Fibroblast of mammary gland (primary cell): ENCODE measurements at regions not wholly inside any gene's neighbourhood (a gene's known extent, or its start where the extent isn't known, plus 50 kb on each side); places are given as distances from the start of the nearest gene placed in this dataset.

ENCODE experiments used
- DNase-seq: peaks from one replicate; pipeline ENCODE4 v3.0.0-alpha.2; 2010; ENCODE audit warnings: low read depth
- H3K4me3 ChIP-seq: 2 replicates; pipeline ENCODE4 v1.5.1; 2011; ENCODE audit warnings: low read depth, mild to moderate bottlenecking, low read length, moderate library complexity; ENCODE audit not compliant: control insufficient read depth
- TF ChIP-seq, protein P1 (sequence below): conservative IDR thresholded peaks from 2 replicates; pipeline ENCODE4 v1.5.1; 2011; ENCODE audit warnings: low read depth, low read length, inconsistent platforms; ENCODE audit not compliant: control insufficient read depth, insufficient read depth

DNA sequence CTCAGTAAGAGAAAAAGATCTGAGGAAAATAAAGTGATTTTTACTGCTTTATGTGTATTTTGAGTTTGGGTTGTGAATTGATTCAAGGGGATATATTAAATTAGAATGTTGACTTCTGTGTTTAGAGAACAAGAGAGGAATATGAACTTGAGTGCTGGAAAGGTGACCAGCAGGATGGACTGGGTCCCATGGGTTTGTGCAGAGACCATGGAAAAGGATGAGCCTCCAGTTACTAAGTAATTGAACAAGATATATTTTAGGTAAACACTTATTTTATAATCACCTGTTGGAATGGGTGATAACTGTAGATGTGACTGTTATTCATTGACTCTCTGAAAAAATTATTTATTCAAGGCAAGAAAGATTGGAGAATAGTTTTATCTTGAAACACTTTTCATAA is 82.0 kb upstream of the TOP3B start:
- no peak overlapping the region for H3K4me3 ChIP-seq
- no peak for DNase-seq
- TF ChIP-seq, protein P1, sequence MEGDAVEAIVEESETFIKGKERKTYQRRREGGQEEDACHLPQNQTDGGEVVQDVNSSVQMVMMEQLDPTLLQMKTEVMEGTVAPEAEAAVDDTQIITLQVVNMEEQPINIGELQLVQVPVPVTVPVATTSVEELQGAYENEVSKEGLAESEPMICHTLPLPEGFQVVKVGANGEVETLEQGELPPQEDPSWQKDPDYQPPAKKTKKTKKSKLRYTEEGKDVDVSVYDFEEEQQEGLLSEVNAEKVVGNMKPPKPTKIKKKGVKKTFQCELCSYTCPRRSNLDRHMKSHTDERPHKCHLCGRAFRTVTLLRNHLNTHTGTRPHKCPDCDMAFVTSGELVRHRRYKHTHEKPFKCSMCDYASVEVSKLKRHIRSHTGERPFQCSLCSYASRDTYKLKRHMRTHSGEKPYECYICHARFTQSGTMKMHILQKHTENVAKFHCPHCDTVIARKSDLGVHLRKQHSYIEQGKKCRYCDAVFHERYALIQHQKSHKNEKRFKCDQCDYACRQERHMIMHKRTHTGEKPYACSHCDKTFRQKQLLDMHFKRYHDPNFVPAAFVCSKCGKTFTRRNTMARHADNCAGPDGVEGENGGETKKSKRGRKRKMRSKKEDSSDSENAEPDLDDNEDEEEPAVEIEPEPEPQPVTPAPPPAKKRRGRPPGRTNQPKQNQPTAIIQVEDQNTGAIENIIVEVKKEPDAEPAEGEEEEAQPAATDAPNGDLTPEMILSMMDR = no peak

DNA sequence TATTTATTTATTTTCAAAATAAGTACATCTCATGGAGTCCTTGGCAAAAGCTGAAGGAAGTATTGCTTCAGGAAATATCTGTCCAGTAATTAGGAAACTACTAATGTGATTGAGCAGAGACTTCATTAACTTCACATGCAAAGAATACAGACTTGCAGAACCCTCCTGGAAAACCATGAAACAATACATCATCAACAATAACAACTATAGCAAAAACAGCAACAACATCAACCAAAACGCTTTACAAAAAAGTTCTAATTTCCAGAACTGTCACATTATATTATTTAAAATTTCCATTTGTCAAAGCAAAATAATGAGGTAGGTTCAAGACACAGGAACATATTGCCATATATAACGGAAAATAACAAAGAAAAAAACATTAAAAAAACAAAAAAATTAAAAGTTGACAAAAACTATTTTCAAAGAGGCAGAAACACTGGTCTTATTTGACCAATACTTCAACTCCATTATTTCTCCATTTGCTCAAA is 79.8 kb upstream of the TOP3B start:
- TF ChIP-seq, protein P1 = no peak
- no peak for DNase-seq
- no peak overlapping the region for H3K4me3 ChIP-seq

DNA sequence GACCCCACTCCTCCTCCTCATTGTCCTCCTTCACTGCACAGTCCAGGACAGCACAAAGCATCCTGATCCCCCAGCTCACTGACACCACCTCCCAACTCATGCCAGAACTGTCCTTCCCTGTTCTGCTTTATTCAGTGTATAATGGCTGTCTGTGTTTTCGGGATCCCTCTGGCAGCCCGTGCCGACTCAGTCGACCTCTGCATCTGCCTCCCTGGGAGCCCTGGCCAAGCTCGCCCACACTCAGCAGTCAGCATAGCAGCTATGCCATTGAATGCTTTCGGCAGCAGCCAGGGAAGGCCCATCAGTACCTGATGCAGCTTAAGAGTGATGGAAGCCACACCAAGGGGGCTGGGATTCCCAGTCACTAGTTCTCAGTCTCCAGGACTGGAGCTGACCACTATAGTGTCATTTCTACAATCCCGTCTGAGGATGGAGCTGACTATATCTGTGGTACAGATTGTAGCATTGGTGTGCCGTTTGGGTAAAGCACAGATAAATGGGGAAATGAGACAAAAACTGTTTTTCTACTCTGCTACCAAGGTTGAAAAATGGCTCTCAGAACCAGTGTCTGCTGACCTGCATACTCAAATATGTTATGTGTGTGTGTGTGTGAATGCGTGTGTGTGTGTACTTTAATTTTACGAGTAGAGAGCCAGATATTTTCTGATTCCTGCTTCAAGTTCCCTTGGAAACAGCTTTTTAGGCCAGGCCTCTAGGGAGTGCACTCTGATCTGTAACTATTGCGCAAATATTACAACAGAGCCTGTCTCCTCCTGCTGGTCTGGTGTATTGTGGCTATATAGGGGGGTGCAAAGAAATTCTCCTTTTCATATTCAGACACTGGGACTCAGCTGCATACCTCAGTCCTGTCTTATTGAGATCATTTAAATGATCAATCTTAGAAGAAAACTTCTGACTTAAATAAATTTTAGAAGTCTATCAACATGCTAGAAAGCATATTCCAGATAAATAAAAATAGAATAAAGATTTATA is 78.8 kb upstream of the TOP3B start:
- TF ChIP-seq, protein P1 = peak; percentile 30
- DNase-seq = peak; percentile 62
- no peak overlapping the region for H3K4me3 ChIP-seq

DNA sequence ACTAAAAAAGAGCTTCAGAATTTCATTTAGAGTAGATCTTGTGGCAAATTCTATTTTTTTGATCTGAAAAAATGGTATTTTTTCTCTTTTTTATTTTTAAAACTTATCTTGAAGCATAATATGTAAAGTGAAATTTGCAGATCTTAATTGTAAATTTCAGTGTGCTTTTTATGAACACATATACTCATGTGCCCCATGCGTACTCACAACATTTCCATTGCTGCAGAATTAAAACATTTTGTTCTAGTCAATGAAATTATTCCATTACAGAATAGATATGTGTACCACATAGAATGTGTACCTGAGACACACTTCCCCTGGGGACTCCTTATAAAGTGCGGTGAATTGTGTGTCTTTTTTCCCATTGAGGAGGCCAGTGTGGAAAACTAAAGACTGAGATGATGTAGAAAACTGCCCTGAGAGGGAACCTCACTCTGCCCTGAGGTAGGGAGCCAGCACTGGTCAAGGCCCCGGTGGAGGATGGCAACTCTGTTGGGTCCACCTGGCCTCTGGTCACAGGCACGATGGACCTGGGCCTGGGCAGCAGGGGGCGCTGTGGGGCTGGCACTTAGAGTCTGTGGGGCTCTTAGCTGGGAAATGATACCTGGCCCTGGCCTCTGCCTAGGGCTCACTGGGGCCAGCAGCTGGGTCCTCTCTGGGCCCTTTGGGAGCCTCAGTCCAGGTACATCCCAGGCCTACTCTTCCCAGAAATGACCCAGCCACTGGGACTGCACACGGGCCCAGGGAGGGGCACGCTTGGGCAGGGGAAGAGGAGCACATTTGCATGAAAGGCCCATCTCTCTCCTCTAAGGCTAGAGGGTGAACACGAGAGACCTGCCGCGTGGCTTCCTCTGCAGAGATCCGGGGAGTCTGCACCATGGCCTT is 77.9 kb upstream of the TOP3B start:
- no peak overlapping the region for H3K4me3 ChIP-seq
- DNase-seq = peak; percentile 28
- TF ChIP-seq, protein P1 = peak; percentile 72

DNA sequence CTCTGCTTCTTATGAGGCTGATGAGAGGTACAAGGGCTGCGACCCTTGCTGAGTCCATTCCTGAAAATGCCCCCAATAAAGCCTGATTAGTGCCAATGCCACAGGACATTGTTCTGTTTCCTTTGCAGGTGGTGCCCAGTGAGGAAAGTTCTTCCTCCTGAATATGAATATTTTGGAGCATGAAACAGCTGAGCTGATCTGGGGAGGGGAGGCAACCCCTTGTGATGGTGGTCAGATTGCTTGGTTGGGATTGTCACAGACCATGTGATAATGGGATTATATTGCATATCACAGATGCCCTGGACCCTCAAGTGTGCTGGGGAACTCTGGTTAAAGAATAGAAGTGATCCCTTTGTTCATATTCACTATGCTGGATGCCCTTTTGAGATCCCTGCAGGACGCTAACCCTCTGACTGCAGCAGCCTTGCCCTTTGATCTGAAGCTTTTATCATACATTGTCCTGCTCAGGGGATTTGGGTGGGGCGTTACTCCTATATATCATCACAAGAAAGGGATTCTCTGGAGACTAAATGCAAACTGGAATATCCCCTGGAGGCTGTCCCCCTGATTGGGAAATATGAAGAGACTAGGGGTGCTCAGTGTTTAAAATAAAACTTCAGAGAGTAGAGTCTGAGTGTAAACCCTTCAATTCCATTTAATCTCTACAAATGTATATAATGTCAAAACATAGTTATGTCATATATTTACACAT is 76.9 kb upstream of the TOP3B start:
- no peak overlapping the region for H3K4me3 ChIP-seq
- no peak for DNase-seq
- TF ChIP-seq, protein P1 = no peak

DNA sequence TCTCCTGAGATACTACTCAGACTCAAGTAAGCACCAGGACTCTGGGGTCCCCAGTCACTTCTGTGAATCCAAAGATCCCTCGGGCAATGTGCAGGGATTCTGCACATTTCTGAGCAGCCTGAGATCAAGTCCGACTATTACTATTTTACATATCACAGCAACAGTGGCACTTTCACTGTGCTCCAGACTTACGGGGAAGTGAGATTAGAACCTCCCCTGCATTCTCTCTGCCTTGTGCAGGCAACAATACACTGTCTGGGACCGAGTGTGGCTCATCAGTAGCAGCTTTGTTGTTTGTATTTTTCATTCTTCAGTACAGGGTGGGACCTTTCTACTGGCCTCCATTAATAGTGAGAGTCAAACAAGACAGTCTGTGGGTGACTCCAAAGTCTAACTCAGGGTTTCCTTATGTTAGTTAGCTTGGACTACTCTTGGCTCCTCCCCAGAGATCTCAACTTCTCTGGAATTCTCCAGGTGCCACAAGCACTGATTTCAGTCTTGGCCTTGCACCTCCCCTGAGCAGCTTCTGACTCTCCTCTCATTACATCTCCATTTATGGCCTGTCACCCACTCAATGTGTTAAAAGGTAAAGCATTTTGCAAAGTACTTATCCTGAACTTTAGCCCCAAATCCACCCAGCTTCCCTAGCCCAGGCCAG is 76.2 kb upstream of the TOP3B start:
- H3K4me3 ChIP-seq = no peak overlapping the region
- no peak for DNase-seq
- TF ChIP-seq, protein P1 = no peak
